ENCODE measurements at regions not wholly inside any gene's neighbourhood (a gene's known extent, or its start where the extent isn't known, plus 50 kb on each side); places are given as distances from the start of the nearest gene placed in this dataset.
A peak's percentile ranks its signal among the peaks of the same experiment; 100 is the strongest.
"Not testable (repeated sequence)": the region's sequence is repeated elsewhere in the genome, so short reads cannot be mapped to it uniquely, and the experiment has no call there.

GRCh38 chr11:103584720-103585119 lies 451.7 kb upstream of the DDI1 start:
- DNase-seq: no peak

GRCh38 chr11:103585401-103585800 lies 451.0 kb upstream of the DDI1 start:
- DNase-seq: no peak

GRCh38 chr11:103585911-103586310 lies 450.5 kb upstream of the DDI1 start:
- DNase-seq: no peak

GRCh38 chr11:103586756-103587155 lies 449.7 kb upstream of the DDI1 start:
- DNase-seq: no peak

GRCh38 chr11:103587901-103588788 lies 448.3 kb upstream of the DDI1 start:
- DNase-seq: no peak

- no peak for DNase-seq
Measured at GRCh38 chr11:103591554-103591953, 444.9 kb upstream of the DDI1 start.

- no peak for DNase-seq
Measured at GRCh38 chr11:103594283-103594682, 442.2 kb upstream of the DDI1 start.

GRCh38 chr11:103596315-103596714 lies 440.1 kb upstream of the DDI1 start:
- peak in 1 of 58 donors; percentile 15 for DNase-seq

- DNase-seq: peak in 17 of 58 donors; percentile 0 to 50 (median 6)
Measured at GRCh38 chr11:103601225-103601846, 435.1 kb upstream of the DDI1 start.

- DNase-seq: no peak
Measured at GRCh38 chr11:103602840-103603239, 433.6 kb upstream of the DDI1 start.

GRCh38 chr11:103604310-103604709 lies 432.1 kb upstream of the DDI1 start:
- DNase-seq: no peak

GRCh38 chr11:103608566-103608965 lies 427.9 kb upstream of the DDI1 start:
- DNase-seq: no peak

- no peak for DNase-seq
Measured at GRCh38 chr11:103609117-103610066, 427.0 kb upstream of the DDI1 start.

GRCh38 chr11:103610435-103610834 lies 426.0 kb upstream of the DDI1 start:
- no peak for DNase-seq

GRCh38 chr11:103611526-103612260 lies 424.7 kb upstream of the DDI1 start:
- DNase-seq: not testable (repeated sequence)

- DNase-seq: not testable (repeated sequence)
Measured at GRCh38 chr11:103612451-103612850, 424.0 kb upstream of the DDI1 start.

- not testable (repeated sequence) for DNase-seq
Measured at GRCh38 chr11:103616586-103616985, 419.9 kb upstream of the DDI1 start.

- no peak for DNase-seq
Measured at GRCh38 chr11:103618528-103618927, 417.9 kb upstream of the DDI1 start.

- peak in 4 of 58 donors; percentile 1 to 22 (median 11) for DNase-seq
Measured at GRCh38 chr11:103619480-103619879, 417.0 kb upstream of the DDI1 start.

- DNase-seq: peak in 1 of 58 donors; percentile 2
Measured at GRCh38 chr11:103619938-103620337, 416.5 kb upstream of the DDI1 start.

GRCh38 chr11:103622296-103622695 lies 414.1 kb upstream of the DDI1 start:
- no peak for DNase-seq

Data from anterior cingulate cortex (tissue), 58 donors.